GM04504 (cell line): ENCODE measurements at regions not wholly inside any gene's neighbourhood (a gene's known extent, or its start where the extent isn't known, plus 50 kb on each side); places are given as distances from the start of the nearest gene placed in this dataset.

ENCODE experiments used
- DNase-seq: peaks from one replicate; pipeline ENCODE4 v3.0.0-alpha.2; 2012; ENCODE audit warnings: low read depth

DNA sequence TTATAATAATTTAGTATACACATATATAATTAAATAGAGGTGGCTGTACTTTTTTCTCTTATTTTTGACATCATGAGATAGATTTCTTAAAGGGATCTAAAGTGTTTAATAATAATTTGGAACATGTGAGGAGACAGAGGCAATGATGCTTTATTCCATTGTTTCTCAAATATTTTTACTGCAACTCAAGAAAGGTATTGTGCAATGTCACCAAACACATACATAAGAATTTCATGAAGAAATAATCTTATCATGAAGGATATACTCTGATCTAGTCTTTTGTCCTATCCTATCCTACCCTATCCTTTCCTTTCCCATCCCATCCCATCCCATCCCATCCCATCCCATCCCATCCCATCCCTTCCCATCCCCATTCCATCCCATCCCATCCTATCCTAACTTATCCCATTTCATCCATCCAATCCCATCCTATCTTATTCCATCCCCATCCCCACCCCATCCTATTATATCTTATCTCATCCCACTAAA lies 232.1 kb upstream of the SMIM21 start:
- no peak for DNase-seq

DNA sequence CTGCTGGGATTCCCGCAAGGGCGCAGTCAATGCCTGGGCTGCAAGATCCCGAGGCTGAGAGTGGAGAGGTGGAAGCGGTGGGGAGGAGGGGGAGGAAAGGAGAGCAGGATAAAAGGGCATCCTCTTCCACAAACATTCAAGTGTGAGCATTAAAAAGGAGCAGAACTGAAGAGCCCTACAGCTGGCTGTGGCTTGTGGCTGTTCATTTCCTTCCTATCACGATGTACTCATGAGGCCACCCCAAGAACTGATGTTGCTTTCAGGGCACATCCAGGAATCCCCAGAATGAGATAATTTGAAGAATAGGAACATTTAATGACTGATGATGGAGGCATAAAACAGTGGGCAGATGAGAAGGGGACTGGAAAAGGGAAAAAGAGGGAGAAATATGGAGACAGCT lies 230.8 kb upstream of the SMIM21 start:
- DNase-seq = no peak

DNA sequence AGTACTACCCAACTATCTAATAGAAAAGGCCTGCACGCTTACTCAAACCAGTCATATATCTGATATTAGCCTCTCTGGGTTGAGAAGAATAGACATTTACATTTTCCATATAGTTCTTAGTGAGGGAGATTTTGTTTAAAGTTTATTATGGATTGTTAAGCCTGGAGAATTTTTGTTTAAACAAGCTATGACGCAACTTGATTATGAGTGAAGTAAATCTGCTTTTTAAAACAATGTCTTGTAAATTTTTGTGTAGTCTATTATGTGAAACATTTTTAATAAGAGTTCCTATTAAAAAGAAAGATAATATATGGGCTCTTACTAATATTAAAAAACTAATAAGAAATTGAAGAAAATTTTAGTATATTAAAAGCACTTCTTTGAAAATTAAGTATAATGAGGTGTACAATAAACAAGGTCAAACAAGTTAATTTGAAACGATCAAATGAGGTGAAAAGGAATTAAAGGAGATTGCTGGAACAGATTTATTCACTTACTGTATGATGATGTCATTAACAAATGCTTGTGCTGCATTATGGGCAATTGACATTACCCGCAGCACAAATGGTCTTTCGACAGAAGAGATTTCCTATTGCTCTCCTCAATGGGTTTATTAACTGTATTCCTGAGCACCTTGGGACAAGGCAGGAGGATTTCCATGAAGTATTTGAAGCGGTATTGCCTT lies 229.2 kb upstream of the SMIM21 start:
- DNase-seq = no peak

DNA sequence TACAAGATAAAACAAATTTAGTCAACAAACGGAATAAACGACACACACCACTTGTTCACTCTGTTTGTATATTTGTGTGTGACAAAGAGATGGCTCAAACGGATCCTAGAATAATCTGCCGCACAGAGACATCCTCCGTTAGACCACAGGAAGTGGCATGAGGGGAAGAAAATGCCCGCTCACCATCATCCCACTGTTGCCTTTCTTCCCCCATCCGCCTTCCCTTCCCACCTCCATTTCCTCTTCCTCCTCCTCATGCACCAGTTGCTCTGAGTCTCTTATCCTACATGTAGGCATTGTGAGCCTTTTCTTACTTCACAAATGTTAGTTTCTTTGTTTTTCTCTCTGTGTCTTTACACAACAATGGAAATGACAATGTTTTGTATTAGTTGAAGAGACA lies 228.5 kb upstream of the SMIM21 start:
- no peak for DNase-seq

DNA sequence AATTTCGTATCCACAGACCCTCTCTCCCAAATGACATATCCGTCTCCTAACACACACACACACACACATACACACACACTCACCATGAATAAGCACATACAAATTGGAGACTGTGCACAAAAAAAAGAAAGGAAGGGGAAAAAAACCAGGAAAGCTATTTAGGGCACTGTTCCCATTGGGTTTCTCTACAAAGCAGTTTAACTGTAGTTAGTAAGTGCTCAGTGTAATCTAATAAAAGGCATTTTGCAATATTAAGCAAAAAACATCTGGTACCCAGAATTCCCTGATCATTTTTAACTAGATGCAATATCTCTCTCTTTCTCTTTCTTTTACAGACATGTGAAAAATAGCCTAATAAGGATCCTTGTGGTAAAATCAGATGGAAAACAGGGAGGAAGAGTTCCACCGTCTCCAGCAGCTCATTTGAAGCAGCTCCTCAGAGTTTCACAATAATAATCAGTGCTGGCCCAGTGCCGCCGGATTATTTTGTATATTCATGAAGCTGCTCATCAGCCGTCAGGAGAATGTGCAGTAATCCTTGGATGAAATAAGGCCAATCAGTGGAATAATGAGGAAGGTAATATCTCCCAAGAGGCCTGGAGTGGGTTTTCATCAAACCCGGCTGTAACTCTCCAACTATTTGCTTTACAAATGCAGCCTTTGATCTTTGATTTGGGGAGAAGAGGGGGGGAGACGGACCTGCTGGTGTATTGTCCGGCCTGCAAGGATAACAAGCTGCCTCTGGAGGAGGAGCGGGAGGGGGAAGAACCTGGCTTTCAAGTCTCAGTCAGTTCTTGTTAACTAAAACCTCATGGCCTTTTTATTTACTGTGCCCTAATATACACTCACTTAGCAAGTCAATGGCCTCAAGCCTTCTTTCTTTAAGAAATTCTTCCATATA lies 227.6 kb upstream of the SMIM21 start:
- DNase-seq = peak; percentile 10

DNA sequence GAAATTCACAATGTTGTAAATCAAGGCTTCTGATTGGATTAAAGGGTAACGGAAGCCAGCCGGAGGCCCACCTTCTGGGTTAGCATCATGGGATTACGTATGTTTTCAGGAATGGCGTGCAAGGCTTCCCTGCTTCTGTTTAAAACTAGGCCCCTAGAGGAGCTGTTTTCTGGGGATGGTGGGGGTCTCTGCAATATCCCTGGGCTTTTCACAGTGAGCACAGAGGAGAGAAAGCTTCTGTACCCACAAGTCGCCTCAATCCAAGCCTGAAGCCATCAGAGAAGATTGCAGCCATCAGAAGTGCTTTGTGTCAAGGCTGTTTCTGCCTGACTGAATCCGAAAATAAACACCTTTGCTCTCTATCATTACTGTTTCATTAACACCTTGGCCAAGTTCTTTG lies 226.9 kb upstream of the SMIM21 start:
- DNase-seq = no peak

DNA sequence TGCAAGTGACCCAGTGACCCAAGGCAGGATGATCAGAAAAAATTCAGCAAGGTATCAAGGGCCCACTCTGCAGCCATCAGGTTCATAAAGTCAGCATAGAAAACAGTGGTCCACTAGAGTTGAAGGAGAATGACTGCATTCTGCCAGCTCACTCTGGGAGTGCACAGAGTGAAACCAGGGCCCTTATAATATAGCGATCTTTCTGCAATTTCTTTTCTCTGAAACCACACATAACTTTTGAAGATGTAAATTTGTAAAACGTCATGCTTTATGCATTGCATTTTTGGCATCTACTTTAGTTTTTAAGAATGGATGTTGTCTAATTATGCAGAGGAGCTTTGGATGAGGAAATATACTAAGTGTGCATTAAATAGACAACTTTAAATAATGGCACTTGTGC lies 225.0 kb upstream of the SMIM21 start:
- no peak for DNase-seq

DNA sequence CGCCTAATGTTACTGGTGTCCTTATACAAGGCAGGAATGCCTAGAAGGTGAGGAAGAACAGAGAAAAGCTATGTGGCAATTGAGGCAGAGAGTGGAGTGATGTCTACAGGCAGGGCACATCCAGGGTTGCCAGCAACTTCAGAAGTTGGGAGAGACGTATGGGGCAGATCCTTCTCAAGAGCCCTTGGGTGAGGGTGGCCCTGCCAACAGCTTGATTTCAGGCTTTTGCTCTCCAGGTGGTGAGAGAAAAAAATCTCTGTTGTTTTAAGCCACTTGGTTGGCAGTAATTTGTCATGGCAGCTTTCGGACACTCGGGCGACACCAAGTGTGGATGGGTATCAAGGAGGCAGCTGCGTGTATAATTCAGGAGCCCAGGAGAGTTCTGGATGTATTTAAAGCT lies 217.4 kb upstream of the SMIM21 start:
- DNase-seq = no peak

DNA sequence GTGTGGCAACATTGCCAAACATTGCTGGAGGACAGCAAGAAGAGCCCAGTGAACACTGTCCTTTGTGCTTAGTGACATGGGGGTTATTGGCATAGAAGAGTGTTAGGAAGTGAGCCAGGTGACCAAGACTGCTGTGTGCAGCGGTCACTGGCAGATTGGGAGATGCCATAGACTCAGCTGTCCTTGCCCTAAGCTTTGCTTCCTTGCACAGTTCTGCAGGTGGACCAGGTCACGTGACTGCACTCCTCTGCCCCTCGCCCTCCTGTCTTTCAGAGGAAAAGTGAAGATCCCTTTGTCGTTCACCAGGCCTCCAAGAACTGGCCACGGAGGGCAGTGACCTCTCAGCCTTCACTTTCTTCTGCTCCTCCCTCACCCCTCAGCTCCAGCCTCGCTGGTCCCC lies 215.6 kb upstream of the SMIM21 start:
- no peak for DNase-seq

DNA sequence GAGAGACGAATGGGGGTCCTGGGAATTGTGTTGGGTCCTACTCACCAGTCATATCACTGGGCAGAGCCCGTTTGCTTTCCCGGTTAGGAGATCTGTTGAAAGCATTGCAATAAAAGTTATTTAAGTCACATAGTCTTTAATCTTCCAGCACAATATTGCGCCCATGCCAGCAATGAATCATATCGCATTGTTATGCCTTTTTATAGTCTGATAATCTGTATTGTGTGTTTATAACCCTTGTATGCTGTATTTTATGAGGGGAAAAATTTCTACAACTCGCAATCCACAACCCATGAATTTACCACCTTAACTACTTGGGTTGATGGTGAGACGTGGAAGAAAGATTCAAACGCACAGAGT lies 211.9 kb upstream of the SMIM21 start:
- no peak for DNase-seq

DNA sequence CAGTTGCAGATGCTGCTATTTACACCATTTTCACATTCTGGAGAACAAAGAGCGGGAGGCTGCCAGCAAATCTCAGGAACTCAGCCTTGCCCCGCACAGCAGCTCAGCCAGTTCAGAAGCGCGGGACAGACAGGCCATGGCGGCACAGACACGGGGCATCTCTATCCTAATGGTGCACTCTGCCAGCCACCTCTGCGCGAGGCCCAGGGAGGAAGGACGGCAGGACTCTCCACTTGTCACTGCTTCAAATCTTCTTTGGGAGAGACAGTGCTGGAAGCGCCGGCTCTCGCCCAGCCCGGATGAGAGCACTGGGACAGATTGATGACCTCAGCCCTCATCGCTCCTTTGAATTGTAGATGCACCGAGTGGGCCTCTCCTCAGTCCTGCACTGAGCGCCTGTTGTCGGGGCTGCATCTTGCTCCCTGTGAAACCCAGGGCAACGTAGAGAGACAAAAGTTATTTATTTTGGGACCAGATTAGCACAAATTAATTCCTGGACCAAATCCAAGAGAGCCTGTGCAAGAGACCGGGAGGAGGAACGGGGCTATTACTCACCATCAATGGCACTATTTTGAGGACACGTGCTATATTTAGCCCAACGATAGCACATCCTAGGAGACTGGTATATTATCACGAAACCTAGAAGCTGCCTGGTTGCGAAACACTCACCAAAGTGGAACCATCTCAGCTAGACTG lies 211.4 kb upstream of the SMIM21 start:
- DNase-seq = peak; percentile 58

DNA sequence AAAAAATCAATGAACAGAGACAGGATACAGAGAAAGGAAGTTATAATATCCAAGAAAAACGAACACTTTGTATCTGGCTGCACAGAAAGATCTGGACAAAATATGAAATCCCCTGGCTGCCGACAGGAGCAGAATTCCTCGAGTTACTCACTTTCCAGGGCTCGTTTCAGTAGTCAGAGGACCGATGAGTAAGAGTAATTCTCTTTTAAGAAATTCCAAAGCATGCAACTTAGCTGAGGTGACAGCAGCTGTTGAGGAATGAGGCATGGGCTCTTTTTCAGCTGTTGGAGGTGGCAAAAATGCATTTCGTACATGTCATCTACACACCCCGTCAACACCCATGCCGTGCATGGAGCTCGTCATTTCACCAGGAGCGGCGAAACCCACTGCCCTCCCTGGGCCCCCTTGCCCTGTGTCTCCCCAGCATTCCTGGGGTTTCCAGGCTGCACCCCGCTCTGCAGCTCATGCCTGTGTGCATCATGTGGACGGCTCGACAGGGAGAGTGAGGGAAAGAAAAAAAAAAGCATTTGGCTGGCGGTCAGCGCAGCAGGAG lies 210.8 kb upstream of the SMIM21 start:
- DNase-seq = peak; percentile 48

DNA sequence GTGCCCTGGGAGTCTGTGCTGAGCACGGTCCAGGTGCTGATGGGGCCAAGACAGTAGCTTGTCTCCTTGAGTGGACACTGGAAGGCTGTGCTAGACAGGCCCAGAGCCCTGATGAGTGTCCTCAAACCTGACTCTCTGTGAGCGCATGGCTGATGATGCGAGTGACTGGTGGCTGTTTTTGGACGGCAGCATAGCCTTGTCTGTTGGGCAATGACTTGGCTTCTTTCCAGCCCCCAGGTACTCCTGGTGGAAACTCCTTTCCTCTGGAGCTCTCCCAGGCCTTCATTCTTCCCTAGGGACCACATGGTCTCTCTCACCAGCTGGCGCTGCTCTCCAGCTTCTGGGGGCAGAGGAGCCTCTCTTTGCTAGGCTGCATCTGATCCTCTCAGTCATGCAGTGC lies 207.6 kb upstream of the SMIM21 start:
- DNase-seq = no peak

DNA sequence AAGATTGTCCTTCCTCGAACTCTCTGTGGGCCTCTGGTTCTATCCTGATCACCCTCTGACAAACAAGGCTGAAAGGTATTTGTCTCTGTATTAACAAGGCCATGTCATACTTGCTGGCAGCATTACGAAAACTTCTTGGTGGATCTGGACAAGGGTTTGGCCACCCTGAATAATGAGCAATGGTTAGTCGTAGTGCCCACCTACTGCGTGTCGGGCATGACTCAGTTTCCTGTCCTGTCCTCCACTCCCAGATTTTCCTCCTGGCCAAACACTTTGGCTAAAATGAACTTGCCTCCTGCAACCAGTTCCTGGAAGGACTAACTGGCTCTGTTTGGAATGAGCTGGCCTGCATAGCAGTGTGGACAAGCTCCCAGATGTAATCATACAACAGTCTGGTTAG lies 198.5 kb upstream of the SMIM21 start:
- peak; percentile 14 for DNase-seq

DNA sequence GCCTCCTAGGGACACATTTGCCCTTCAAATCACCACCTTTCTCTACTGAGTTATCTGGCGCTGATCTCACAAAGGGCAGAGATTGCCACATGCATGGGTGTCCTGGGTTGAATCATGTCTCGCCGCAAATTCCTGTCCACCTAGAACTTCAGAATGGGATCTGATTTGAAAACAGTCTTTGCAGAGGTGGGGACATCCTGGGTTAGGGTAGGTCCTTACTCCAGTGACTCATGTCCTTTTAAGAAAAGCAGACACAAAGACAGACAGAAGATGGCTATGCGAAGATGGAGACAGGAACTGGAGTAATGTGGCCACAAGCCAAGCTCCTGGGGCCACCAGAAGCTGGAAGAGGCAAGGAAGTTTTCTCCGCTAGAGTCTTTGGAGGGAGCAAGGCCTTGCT lies 197.4 kb upstream of the SMIM21 start:
- DNase-seq = no peak

DNA sequence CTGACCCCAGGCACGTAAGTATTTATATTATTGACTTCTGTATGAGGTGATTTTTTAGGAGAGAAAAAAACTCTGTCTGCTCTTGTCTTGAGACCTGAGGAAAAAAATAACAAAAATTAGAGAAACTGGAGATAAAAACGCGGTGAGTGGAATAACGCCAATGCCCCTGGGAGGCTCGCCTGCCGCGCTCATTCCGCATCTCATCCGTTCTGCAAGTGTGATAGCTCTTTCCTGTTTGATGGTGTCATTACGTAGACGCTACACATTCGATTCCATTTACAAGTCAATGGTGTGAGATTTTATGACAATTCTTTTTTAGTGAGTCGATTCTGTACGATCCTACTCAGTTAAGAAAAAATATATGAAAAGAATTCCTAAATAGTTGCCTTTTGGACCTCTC lies 194.3 kb upstream of the SMIM21 start:
- DNase-seq = no peak

DNA sequence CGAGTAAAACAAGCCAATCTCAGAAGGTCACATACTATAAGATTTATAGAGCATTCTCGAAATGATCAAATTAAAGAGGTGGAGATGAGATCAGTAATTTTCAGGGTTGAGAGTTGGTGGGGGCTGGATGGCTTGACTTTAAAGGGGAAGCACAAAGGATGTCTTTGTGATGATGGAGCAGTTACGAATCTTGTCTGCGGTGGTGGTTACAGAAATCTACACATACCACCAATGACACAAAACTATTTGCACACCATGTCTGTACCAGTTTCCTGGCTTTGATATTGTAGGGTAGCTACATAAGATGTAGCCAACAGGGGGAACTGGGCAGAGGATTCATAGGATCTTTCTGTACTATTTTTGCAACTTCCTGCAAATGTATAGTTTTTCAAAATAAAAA lies 190.6 kb upstream of the SMIM21 start:
- DNase-seq = no peak

DNA sequence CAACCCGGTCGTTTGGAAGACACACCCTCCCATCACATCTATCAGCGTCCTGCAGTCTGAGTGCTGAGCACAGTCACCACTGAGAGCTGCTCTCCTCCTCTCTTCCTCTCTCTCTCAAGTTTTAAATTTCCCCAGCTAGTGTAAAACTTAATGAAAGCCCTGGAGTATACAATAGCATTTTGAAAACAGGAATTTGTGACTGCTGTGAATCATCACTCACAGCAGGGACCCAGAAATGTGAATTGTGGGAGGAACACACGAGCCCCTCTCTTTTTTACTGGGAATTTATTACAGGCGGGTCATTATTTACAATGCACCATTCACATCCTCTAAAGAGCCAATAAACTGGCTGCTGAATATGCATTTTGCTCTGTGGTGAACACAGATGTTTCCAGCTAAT lies 185.0 kb upstream of the SMIM21 start:
- no peak for DNase-seq

DNA sequence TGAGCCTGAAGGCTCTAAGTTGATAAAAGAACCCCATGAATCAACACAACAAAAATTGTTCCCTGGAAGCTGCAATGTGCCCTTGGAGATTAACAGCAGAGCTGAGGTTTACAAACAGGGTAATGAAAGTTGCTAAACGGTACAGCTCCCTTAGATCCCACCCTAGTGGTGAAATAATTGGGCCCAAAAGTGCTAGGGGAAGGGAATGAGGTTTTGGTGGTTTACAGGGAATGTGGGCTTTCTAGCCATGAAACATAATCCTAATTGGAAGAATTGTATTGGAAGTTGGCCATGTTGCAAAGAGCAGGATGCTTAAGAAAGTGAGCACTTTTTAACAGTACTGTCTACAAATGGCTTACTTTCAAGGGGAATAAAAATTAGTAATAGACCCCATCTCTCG lies 180.2 kb upstream of the SMIM21 start:
- DNase-seq = peak; percentile 12

DNA sequence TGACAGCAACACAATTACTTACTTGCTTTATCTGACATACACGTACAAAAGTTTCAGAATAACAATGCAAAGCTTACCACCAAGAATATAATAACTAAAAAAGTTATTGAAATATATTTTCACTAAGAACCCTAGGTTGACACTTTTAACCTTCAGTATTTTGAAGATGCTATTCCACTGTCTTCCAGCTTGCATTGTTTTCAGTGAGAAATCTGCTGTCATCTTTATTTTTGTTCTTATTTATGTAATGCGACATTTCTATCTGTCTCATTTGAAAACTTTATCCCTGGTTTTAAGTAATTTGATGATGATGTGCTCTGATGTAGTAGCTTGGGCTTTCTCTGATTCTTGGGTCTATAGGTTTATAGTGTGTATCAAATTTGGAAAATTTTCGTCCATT lies 165.0 kb upstream of the SMIM21 start:
- DNase-seq = no peak

DNA sequence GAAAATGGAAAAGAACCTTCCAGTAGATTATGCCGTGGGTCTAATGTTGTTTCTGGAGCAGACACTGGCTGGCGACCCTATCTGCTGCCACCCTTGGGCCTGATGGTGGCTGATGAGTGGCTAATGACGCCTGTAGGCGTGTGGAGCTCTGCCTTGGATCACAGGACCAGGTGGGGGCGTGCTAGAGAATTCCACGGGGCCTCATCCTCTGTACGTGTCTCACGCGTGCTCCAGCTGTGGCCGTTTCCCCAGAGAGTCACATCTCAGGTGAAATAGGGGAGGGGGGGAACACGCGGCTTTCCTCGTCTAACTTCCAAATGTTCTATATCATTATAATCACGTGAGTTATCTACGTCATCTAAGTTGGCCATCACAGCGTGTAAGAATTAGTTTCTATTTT lies 160.9 kb upstream of the SMIM21 start:
- DNase-seq = no peak

DNA sequence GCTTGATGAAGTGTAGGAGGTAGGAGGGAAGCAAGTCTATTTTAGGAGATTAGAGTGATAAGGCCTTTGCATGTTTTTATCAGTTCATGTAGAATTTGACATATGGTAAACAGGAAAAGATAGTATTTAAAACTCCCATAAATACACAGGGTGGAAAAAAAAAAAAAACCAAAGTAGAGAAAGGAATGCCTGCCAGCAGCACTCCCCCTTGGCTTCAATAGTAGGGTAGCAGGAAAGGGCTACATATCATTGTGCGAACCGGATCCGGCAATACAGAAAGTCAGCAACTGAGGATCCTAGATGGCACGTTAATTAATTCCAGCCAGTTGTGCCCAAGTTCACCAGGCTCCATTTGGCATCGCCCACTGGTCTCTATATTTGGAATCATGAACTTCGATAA lies 159.6 kb upstream of the SMIM21 start:
- no peak for DNase-seq
